Epithelial cell of proximal tubule (primary cell): ENCODE measurements at regions not wholly inside any gene's neighbourhood (a gene's known extent, or its start where the extent isn't known, plus 50 kb on each side); places are given as distances from the start of the nearest gene placed in this dataset.
"Not testable (repeated sequence)": the region's sequence is repeated elsewhere in the genome, so short reads cannot be mapped to it uniquely, and the experiment has no call there.

Experiments used
- DNase-seq: peaks from one replicate; pipeline ENCODE4 v3.0.0-alpha.2; 2011; ENCODE audit warnings: low read depth
- H3K4me3 ChIP-seq: 2 replicates; pipeline ENCODE4 v1.5.1; 2011; ENCODE audit warnings: low read depth, mild to moderate bottlenecking, low read length
- TF ChIP-seq, protein P1 (sequence below): conservative IDR thresholded peaks from 2 replicates; pipeline ENCODE4 v1.5.1; 2012; ENCODE audit warnings: low read depth, mild to moderate bottlenecking, low read length

DNA sequence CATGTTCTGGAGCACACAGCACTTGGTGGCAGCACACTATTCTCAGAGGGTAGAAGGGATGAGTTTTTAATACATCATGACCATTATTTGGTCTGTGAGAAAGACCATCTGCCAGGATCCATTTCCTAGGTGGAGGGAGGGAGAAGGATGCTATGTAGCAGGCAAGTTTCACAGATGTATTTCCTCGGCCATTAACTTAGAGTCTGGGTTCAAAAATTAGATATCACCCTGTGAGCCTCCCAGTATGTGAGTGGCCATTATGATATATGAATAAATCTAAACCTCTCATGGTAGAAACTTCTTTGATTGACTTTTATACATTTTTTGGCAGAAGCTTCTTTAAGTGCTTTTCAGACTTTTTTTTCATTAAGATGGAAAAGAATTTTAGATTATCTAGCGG is 133.9 kb downstream of the SREK1 start:
- DNase-seq = no peak
- TF ChIP-seq, protein P1, sequence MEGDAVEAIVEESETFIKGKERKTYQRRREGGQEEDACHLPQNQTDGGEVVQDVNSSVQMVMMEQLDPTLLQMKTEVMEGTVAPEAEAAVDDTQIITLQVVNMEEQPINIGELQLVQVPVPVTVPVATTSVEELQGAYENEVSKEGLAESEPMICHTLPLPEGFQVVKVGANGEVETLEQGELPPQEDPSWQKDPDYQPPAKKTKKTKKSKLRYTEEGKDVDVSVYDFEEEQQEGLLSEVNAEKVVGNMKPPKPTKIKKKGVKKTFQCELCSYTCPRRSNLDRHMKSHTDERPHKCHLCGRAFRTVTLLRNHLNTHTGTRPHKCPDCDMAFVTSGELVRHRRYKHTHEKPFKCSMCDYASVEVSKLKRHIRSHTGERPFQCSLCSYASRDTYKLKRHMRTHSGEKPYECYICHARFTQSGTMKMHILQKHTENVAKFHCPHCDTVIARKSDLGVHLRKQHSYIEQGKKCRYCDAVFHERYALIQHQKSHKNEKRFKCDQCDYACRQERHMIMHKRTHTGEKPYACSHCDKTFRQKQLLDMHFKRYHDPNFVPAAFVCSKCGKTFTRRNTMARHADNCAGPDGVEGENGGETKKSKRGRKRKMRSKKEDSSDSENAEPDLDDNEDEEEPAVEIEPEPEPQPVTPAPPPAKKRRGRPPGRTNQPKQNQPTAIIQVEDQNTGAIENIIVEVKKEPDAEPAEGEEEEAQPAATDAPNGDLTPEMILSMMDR = no peak
- no peak overlapping the region for H3K4me3 ChIP-seq

DNA sequence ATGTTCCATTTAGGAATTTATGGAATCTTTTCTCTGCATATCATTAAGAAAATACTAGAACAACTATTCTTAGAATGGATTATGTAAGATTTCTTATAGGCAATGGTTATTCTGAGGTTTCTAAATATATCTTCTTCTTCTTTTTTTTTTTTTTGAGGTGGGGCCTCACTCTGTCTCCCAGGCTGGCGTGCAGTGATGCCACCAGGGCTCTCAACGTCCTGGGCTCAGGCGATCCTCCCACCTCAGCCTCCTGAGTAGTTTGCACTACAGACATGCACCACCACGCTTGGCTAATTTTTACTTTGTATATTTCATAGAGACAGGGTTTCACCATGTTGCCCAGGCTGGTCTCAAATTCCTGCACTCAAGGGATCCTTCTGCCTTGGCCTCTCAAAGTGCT is 137.2 kb downstream of the SREK1 start:
- TF ChIP-seq, protein P1 = no peak
- H3K4me3 ChIP-seq = no peak overlapping the region
- DNase-seq = no peak

- H3K4me3 ChIP-seq = no peak overlapping the region
- DNase-seq = no peak
- TF ChIP-seq, protein P1 = no peak
Observed at GRCh38 chr5:66284588-66285342, 140.7 kb downstream of the SREK1 start.

- TF ChIP-seq, protein P1 = no peak
- no peak for DNase-seq
Observed at GRCh38 chr5:66285343-66285922, 141.3 kb downstream of the SREK1 start.

DNA sequence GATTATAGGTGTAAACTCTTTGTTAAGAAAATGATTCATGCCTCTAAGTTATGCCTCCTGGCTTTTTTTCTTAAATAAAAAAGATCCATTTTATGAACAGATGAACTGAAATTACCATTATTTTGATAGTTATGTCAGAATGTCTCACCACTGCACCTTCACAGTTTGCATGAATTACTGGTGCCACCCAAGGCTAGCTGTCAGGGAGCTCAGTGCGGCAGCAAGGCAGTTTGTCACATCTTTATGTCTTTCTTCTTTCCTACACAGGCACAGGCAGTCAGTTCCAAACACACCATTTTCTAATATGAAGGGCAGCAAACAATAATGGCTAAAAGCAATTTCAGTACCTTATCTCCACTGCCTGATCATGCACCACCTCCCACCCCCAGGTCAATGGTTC is 147.7 kb downstream of the SREK1 start:
- TF ChIP-seq, protein P1 = no peak
- DNase-seq = no peak
- H3K4me3 ChIP-seq = no peak overlapping the region

More at GRCh38 chr5:66285343-66285922, 141.3 kb downstream of the SREK1 start:
- H3K4me3 ChIP-seq = no peak overlapping the region

- not testable (repeated sequence) for H3K4me3 ChIP-seq, DNase-seq
Observed at GRCh38 chr5:66293851-66294250, 149.8 kb downstream of the SREK1 start.

GRCh38 chr5:66299463-66299862 is 155.4 kb downstream of the SREK1 start:
- no peak overlapping the region for H3K4me3 ChIP-seq
- TF ChIP-seq, protein P1 = no peak
- no peak for DNase-seq
